ENCODE measurements at regions not wholly inside any gene's neighbourhood (a gene's known extent, or its start where the extent isn't known, plus 50 kb on each side); places are given as distances from the start of the nearest gene placed in this dataset.

DNA sequence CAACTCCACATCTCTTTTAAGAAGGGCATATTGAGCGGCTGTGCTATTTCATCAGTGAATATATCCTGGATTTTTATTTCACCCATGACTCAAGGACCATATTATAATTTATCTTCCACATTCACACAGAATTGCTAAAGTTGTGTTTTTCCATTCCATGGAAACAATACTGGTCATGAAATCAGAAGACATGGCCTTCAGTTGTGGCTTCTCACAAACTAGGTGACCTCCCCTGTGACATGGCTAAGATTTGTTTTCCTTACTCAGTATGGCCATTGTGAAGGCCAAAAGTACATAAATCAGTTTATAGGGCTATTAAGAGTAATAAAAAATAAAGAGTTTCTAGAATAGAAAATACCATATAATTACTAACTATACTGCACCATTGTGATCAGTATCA, 415.6 kb downstream of the OXSM start:
- TF ChIP-seq, protein P1, sequence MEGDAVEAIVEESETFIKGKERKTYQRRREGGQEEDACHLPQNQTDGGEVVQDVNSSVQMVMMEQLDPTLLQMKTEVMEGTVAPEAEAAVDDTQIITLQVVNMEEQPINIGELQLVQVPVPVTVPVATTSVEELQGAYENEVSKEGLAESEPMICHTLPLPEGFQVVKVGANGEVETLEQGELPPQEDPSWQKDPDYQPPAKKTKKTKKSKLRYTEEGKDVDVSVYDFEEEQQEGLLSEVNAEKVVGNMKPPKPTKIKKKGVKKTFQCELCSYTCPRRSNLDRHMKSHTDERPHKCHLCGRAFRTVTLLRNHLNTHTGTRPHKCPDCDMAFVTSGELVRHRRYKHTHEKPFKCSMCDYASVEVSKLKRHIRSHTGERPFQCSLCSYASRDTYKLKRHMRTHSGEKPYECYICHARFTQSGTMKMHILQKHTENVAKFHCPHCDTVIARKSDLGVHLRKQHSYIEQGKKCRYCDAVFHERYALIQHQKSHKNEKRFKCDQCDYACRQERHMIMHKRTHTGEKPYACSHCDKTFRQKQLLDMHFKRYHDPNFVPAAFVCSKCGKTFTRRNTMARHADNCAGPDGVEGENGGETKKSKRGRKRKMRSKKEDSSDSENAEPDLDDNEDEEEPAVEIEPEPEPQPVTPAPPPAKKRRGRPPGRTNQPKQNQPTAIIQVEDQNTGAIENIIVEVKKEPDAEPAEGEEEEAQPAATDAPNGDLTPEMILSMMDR (conservative IDR thresholded peaks at IDR 0.05), result no peak
- no peak for TF ChIP-seq ZFX (IDR thresholded peaks at IDR 0.05)
